ENCODE measurements at regions not wholly inside any gene's neighbourhood (a gene's known extent, or its start where the extent isn't known, plus 50 kb on each side); places are given as distances from the start of the nearest gene placed in this dataset.

- dilution Hi-C loops (cut with MboI; ENCODE audit: extremely low pct_ligation_motif_present, low sequenced_read_pairs): no loop called here
- Histone ChIP-seq H3K4me1 (ENCODE audit: control insufficient read depth, extremely low read depth, insufficient read depth, low read length) (no peaks in the 10 kb centered on the region), H4K20me1 (ENCODE audit: control insufficient read depth, extremely low read depth, insufficient read depth, low read length) (no peaks in the 10 kb centered on the region), H2AFZ (ENCODE audit: control insufficient read depth, low read length) (no peak overlapping the region), H3K4me3 (ENCODE audit: control insufficient read depth in 2 of 3, extremely low read depth in 1 of 3, insufficient read depth in 2 of 3, low read depth in 1 of 3, low read length in 3 of 3) (no peak overlapping the region), H3K4me2 (ENCODE audit: control insufficient read depth, extremely low read depth, insufficient read depth, low read depth, low read length) (no peak overlapping the region), H3K9me3 (ENCODE audit: control insufficient read depth, low read depth, low read length) (no peaks in the 10 kb centered on the region), H3K9ac (ENCODE audit: control insufficient read depth, extremely low read depth, insufficient read depth, low read length) (no peak overlapping the region), H3K79me2 (ENCODE audit: control insufficient read depth, insufficient read depth, low read length) (no peaks in the 10 kb centered on the region), H3K36me3 (ENCODE audit: control insufficient read depth in 2 of 2, extremely low read depth in 1 of 2, insufficient read depth in 2 of 2, low read length in 2 of 2) (no peaks in the 10 kb centered on the region), H3K27me3 (ENCODE audit: control insufficient read depth, extremely low read depth, insufficient read depth, low read length) (no peaks in the 10 kb centered on the region), H3K9me1 (ENCODE audit: control insufficient read depth, extremely low read depth, insufficient read depth, low read length) (no peaks in the 10 kb centered on the region), H3K27ac (ENCODE audit: control insufficient read depth, insufficient read depth, low read length) (no peak overlapping the region)
- no peak for TF ChIP-seq EZH2 (IDR thresholded peaks at IDR 0.05; ENCODE audit: low read length)
- TF ChIP-seq, protein P1, sequence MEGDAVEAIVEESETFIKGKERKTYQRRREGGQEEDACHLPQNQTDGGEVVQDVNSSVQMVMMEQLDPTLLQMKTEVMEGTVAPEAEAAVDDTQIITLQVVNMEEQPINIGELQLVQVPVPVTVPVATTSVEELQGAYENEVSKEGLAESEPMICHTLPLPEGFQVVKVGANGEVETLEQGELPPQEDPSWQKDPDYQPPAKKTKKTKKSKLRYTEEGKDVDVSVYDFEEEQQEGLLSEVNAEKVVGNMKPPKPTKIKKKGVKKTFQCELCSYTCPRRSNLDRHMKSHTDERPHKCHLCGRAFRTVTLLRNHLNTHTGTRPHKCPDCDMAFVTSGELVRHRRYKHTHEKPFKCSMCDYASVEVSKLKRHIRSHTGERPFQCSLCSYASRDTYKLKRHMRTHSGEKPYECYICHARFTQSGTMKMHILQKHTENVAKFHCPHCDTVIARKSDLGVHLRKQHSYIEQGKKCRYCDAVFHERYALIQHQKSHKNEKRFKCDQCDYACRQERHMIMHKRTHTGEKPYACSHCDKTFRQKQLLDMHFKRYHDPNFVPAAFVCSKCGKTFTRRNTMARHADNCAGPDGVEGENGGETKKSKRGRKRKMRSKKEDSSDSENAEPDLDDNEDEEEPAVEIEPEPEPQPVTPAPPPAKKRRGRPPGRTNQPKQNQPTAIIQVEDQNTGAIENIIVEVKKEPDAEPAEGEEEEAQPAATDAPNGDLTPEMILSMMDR (optimal IDR thresholded peaks at IDR 0.05 in 1 of 3, IDR thresholded peaks at IDR 0.05 in 1 of 3, conservative IDR thresholded peaks at IDR 0.05 in 1 of 3; ENCODE audit: extremely low read depth in 1 of 3, insufficient read depth in 2 of 3, low read length in 3 of 3): no peak
- FAIRE-seq (no peak), DNase-seq (ENCODE audit: low read depth, low spot score) (no peak)
These were observed 144.2 kb downstream of the HLX start for GRCh38 chr1:221023482-221023881.

- no peak for FAIRE-seq
- DNase-seq (ENCODE audit: low read depth, low spot score): no peak
These were observed 146.3 kb downstream of the HLX start for GRCh38 chr1:221025501-221025900.

More at GRCh38 chr1:221025501-221025900, 146.3 kb downstream of the HLX start:
- no peaks in the 10 kb centered on the region for H3K4me1 ChIP-seq (ENCODE audit: control insufficient read depth, extremely low read depth, insufficient read depth, low read length)
- H3K4me2 ChIP-seq (ENCODE audit: control insufficient read depth, extremely low read depth, insufficient read depth, low read depth, low read length): no peak overlapping the region
- H3K27ac ChIP-seq (ENCODE audit: control insufficient read depth, insufficient read depth, low read length): no peak overlapping the region
- H4K20me1 ChIP-seq (ENCODE audit: control insufficient read depth, extremely low read depth, insufficient read depth, low read length): no peaks in the 10 kb centered on the region
- H2AFZ ChIP-seq (ENCODE audit: control insufficient read depth, low read length): no peak overlapping the region
- no peaks in the 10 kb centered on the region for H3K79me2 ChIP-seq (ENCODE audit: control insufficient read depth, insufficient read depth, low read length)
- H3K36me3 ChIP-seq (ENCODE audit: control insufficient read depth in 2 of 2, extremely low read depth in 1 of 2, insufficient read depth in 2 of 2, low read length in 2 of 2): no peaks in the 10 kb centered on the region
- no peak for TF ChIP-seq EZH2 (IDR thresholded peaks at IDR 0.05; ENCODE audit: low read length)
- TF ChIP-seq, protein P1 (optimal IDR thresholded peaks at IDR 0.05 in 1 of 3, IDR thresholded peaks at IDR 0.05 in 1 of 3, conservative IDR thresholded peaks at IDR 0.05 in 1 of 3; ENCODE audit: extremely low read depth in 1 of 3, insufficient read depth in 2 of 3, low read length in 3 of 3): no peak
- H3K9ac ChIP-seq (ENCODE audit: control insufficient read depth, extremely low read depth, insufficient read depth, low read length): no peak overlapping the region
- dilution Hi-C loops (cut with MboI; ENCODE audit: extremely low pct_ligation_motif_present, low sequenced_read_pairs): no loop called here
- H3K9me1 ChIP-seq (ENCODE audit: control insufficient read depth, extremely low read depth, insufficient read depth, low read length): no peaks in the 10 kb centered on the region
- no peak overlapping the region for H3K4me3 ChIP-seq (ENCODE audit: control insufficient read depth in 2 of 3, extremely low read depth in 1 of 3, insufficient read depth in 2 of 3, low read depth in 1 of 3, low read length in 3 of 3)
- no peaks in the 10 kb centered on the region for H3K9me3 ChIP-seq (ENCODE audit: control insufficient read depth, low read depth, low read length)
- H3K27me3 ChIP-seq (ENCODE audit: control insufficient read depth, extremely low read depth, insufficient read depth, low read length): no peaks in the 10 kb centered on the region
